ENCODE measurements at regions not wholly inside any gene's neighbourhood (a gene's known extent, or its start where the extent isn't known, plus 50 kb on each side); places are given as distances from the start of the nearest gene placed in this dataset.

- TF ChIP-seq CTCF (conservative IDR thresholded peaks at IDR 0.05) (no peak), ZFX (IDR thresholded peaks at IDR 0.05) (no peak)
These were observed 1098.8 kb upstream of the CDH8 start for GRCh38 chr16:63135069-63135468.

Measured in C4-2B (cell line).